Ishikawa (cell line): ENCODE measurements at regions not wholly inside any gene's neighbourhood (a gene's known extent, or its start where the extent isn't known, plus 50 kb on each side); places are given as distances from the start of the nearest gene placed in this dataset.

Experiments used
- CEBPB ChIP-seq: IDR thresholded peaks from 2 replicates; pipeline ENCODE4 v1.6.1; 2012
- CREB1 ChIP-seq: IDR thresholded peaks from 2 replicates; pipeline ENCODE4 v1.6.1; 2012; ENCODE audit warnings: low read depth
- EGR1 ChIP-seq: IDR thresholded peaks from 2 replicates; pipeline ENCODE4 v1.6.1; 2012
- EP300 ChIP-seq: IDR thresholded peaks from 2 replicates; pipeline ENCODE4 v1.6.1; 2012; ENCODE audit warnings: borderline replicate concordance
- FOXM1 ChIP-seq: IDR thresholded peaks from 2 replicates; pipeline ENCODE4 v1.6.1; 2012; ENCODE audit warnings: low read depth, borderline replicate concordance
- NFIC ChIP-seq: IDR thresholded peaks from 2 replicates; pipeline ENCODE4 v1.6.1; 2012
- RAD21 ChIP-seq: IDR thresholded peaks from 2 replicates; pipeline ENCODE4 v1.6.1; 2012; ENCODE audit warnings: low read depth
- REST ChIP-seq: IDR thresholded peaks from 2 replicates; pipeline ENCODE4 v1.6.1; 2012; ENCODE audit warnings: low read depth, mild to moderate bottlenecking
- TAF1 ChIP-seq: IDR thresholded peaks from 2 replicates; pipeline ENCODE4 v1.6.1; 2012; ENCODE audit warnings: low read depth, mild to moderate bottlenecking
- TCF12 ChIP-seq: IDR thresholded peaks from 2 replicates; pipeline ENCODE4 v1.6.1; 2012; ENCODE audit warnings: low read depth
- TEAD4 ChIP-seq: IDR thresholded peaks from 2 replicates; pipeline ENCODE4 v1.6.1; 2012
- USF1 ChIP-seq: IDR thresholded peaks from 2 replicates; pipeline ENCODE4 v1.6.1; 2012
- YY1 ChIP-seq: IDR thresholded peaks from 2 replicates; pipeline ENCODE4 v1.6.1; 2012; ENCODE audit warnings: low read depth
- ZBTB7A ChIP-seq: IDR thresholded peaks from 2 replicates; pipeline ENCODE4 v1.6.1; 2012; ENCODE audit warnings: low read depth
- TF ChIP-seq, protein P1 (sequence below): IDR thresholded peaks from 2 replicates; pipeline ENCODE4 v1.6.1; 2012

GRCh38 chr10:128520211-128520815 lies 394.1 kb upstream of the MKI67 start:
- TF ChIP-seq TEAD4: no peak
- TF ChIP-seq FOXM1: no peak
- TF ChIP-seq, protein P1, sequence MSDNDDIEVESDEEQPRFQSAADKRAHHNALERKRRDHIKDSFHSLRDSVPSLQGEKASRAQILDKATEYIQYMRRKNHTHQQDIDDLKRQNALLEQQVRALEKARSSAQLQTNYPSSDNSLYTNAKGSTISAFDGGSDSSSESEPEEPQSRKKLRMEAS: no peak
- TF ChIP-seq TCF12: no peak

- TF ChIP-seq FOXM1 (no peak), EP300 (no peak), TEAD4 (no peak), NFIC (no peak), CEBPB (no peak), CREB1 (no peak), USF1 (no peak), TAF1 (no peak), REST (no peak), TCF12 (no peak), EGR1 (no peak), ZBTB7A (no peak), YY1 (no peak)
- TF ChIP-seq, protein P1: no peak
These were observed 396.5 kb upstream of the MKI67 start for GRCh38 chr10:128522551-128523308.

DNA sequence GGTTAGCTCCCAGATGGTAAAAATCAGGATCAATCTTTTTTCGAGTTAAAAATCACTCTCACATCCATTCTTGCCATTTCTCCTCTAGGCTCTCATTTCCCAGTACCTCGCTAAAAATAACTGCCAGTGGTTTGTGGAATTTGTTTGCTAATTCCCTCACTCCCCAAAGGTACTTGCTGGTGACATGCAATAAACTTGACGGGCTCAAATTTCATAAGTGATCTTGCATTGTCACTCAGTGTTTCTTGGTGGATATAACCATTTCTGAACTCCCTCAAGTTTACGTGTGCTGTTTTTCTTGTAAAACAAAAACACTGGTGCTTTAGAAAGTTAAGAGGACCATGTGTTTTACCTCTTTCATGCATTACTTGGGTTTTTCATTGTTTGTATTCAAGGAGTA lies 399.2 kb upstream of the MKI67 start:
- TF ChIP-seq EGR1 (no peak), FOXM1 (no peak), CREB1 (no peak), TEAD4 (no peak), EP300 (no peak), CEBPB (no peak), ZBTB7A (no peak), REST (no peak), TAF1 (no peak), RAD21 (no peak), YY1 (no peak), USF1 (no peak), TCF12 (no peak), NFIC (no peak)
- TF ChIP-seq, protein P1: no peak

DNA sequence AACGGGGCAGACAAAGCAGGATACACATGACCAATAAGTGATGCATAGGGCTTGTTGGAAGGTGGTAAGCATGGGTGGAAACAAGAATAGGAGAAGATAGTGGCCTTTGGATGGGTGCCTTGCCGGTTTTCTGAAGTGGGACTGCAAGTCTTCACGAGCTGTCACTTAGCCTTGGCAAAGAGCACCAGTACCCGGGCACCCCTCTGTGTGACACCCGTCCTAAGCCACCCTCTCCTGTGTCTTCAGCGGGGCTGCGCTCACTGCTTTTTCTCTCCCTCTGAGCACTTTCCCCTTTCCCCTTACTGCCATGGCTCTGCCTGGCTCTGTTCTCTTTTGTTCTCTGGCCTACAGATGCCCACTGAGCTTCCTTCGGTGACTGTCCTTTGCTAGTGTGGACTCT lies 399.7 kb upstream of the MKI67 start:
- TF ChIP-seq YY1: no peak
- no peak for TF ChIP-seq EGR1
- TF ChIP-seq TCF12: no peak
- TF ChIP-seq CEBPB: no peak
- no peak for TF ChIP-seq TAF1
- TF ChIP-seq CREB1: no peak
- no peak for TF ChIP-seq ZBTB7A
- TF ChIP-seq, protein P1: no peak
- TF ChIP-seq RAD21: no peak
- no peak for TF ChIP-seq USF1
- TF ChIP-seq TEAD4: no peak
- TF ChIP-seq REST: no peak
- no peak for TF ChIP-seq FOXM1
- TF ChIP-seq NFIC: no peak
- no peak for TF ChIP-seq EP300
